Osteoblast (primary cell): ENCODE measurements at regions not wholly inside any gene's neighbourhood (a gene's known extent, or its start where the extent isn't known, plus 50 kb on each side); places are given as distances from the start of the nearest gene placed in this dataset.

Source experiments
- DNase-seq: peaks from one replicate; pipeline ENCODE4 v3.0.0; 2011; ENCODE audit warnings: low spot score, mixed read lengths; ENCODE audit not compliant: insufficient read length; ENCODE audit errors: missing footprints
- H2AFZ ChIP-seq: 2 replicates; pipeline ENCODE4 v1.6.0; 2011; ENCODE audit warnings: mild to moderate bottlenecking, low read length
- H3K27ac ChIP-seq: 2 replicates; pipeline ENCODE4 v1.5.1; 2011; ENCODE audit warnings: mild to moderate bottlenecking, low read depth, low read length, moderate library complexity
- H3K27me3 ChIP-seq: 2 replicates; pipeline ENCODE4 v1.6.0; 2012; ENCODE audit warnings: mild to moderate bottlenecking, control low read depth, inconsistent platforms, low read length, moderate library complexity; ENCODE audit not compliant: insufficient read depth
- H3K36me3 ChIP-seq: 2 replicates; pipeline ENCODE4 v1.5.1; 2011; ENCODE audit warnings: mild to moderate bottlenecking, low read length, control low read depth, moderate library complexity; ENCODE audit not compliant: insufficient read depth
- H3K4me1 ChIP-seq: 2 replicates; pipeline ENCODE4 v1.5.1; 2011; ENCODE audit warnings: mild to moderate bottlenecking, low read length, control low read depth, moderate library complexity; ENCODE audit not compliant: insufficient read depth
- H3K4me2 ChIP-seq: 2 replicates; pipeline ENCODE4 v1.6.0; 2011; ENCODE audit warnings: mild to moderate bottlenecking, low read length; ENCODE audit not compliant: insufficient read depth
- H3K4me3 ChIP-seq: fragments of 200-600 bp; sonication (generic); 3 replicates; pipeline ENCODE4 v1.5.1; 2012; ENCODE audit warnings: mild to moderate bottlenecking, low read length, inconsistent platforms; ENCODE audit not compliant: insufficient read depth
- H3K79me2 ChIP-seq: 2 replicates; pipeline ENCODE4 v1.6.0; 2012; ENCODE audit warnings: mild to moderate bottlenecking, low read length, control low read depth, inconsistent platforms; ENCODE audit not compliant: insufficient read depth
- H3K9me3 ChIP-seq: 2 replicates; pipeline ENCODE4 v1.5.1; 2011; ENCODE audit warnings: low read depth, low read length, control low read depth
- H4K20me1 ChIP-seq: 2 replicates; pipeline ENCODE4 v1.6.0; 2012; ENCODE audit warnings: mild to moderate bottlenecking, low read length, control low read depth; ENCODE audit not compliant: insufficient read depth
- TF ChIP-seq, protein P1 (sequence below): IDR thresholded peaks from 2 replicates; pipeline ENCODE4 v1.5.1; 2011; ENCODE audit warnings: mild to moderate bottlenecking, low read depth, low read length, moderate library complexity; ENCODE audit errors: extremely low read depth

DNA sequence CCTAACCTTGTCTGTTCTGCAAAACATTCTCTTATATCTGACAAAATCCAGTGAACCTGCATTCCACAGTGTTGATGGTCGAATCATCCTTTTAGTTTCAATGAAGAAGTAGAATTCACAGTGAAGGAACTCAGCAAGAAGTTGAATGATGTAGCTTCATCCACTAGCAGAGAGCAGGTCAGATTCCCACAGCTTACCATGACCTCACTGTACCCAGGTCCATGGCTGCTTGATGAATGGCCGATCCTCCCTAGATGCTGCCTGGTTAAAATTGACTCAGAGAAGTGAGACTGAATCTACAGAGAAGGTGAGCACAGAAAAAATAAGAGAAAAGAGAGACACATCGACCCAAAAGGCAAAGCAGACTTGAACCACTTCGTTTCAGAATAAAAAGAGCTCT lies 906.0 kb upstream of the CHAC2 start:
- Histone ChIP-seq H3K36me3 (no peaks in the 10 kb centered on the region), H2AFZ (no peak overlapping the region), H3K4me1 (no peaks in the 10 kb centered on the region), H3K4me3 (no peak overlapping the region), H3K27me3 (no peaks in the 10 kb centered on the region), H3K79me2 (no peaks in the 10 kb centered on the region), H3K4me2 (no peak overlapping the region), H3K9me3 (no peaks in the 10 kb centered on the region), H3K27ac (no peak overlapping the region), H4K20me1 (no peaks in the 10 kb centered on the region)
- TF ChIP-seq, protein P1, sequence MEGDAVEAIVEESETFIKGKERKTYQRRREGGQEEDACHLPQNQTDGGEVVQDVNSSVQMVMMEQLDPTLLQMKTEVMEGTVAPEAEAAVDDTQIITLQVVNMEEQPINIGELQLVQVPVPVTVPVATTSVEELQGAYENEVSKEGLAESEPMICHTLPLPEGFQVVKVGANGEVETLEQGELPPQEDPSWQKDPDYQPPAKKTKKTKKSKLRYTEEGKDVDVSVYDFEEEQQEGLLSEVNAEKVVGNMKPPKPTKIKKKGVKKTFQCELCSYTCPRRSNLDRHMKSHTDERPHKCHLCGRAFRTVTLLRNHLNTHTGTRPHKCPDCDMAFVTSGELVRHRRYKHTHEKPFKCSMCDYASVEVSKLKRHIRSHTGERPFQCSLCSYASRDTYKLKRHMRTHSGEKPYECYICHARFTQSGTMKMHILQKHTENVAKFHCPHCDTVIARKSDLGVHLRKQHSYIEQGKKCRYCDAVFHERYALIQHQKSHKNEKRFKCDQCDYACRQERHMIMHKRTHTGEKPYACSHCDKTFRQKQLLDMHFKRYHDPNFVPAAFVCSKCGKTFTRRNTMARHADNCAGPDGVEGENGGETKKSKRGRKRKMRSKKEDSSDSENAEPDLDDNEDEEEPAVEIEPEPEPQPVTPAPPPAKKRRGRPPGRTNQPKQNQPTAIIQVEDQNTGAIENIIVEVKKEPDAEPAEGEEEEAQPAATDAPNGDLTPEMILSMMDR: no peak
- no peak for DNase-seq

DNA sequence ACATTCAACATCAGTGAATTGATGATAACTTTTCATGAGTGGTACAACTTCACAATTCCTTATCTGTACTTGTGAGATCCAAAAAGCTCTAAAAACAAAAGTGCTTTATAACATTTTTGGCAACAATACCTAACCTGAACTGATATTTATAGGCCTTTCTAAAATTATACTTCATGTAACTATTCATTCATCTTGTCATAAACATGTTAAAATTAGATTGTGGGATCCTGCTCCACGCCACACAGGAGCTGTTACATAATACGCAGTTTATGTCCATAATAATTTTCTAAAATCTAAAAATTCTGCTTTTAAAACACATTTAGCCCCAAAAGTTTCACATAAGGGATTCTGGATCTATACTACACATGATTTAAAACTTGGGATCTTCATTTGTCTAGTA lies 908.5 kb upstream of the CHAC2 start:
- TF ChIP-seq, protein P1: no peak
- Histone ChIP-seq H3K27ac (no peak overlapping the region), H3K79me2 (no peaks in the 10 kb centered on the region), H3K27me3 (no peaks in the 10 kb centered on the region), H3K4me1 (no peaks in the 10 kb centered on the region), H3K4me3 (no peak overlapping the region), H3K9me3 (no peaks in the 10 kb centered on the region), H4K20me1 (no peaks in the 10 kb centered on the region), H3K4me2 (no peak overlapping the region), H2AFZ (no peak overlapping the region), H3K36me3 (no peaks in the 10 kb centered on the region)
- no peak for DNase-seq

DNA sequence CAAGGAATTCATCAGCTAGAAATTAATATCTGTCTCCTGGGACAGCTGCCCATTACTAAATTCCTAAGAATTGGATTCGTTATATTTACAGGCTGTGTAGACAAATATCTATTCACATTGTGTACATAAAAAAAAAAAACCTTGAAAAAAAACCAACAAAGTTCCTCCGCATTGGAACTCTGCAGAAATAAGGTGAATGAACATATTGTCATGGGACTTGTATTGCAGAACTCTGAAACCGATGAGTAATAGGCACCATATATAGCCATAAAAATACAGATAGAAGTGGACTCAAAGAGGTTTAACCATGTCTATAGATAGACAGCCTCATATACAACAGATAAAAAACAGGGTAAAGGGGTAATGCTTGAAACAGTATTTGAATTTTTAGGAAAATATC lies 909.9 kb upstream of the CHAC2 start:
- no peak for DNase-seq
- Histone ChIP-seq H3K4me1 (no peaks in the 10 kb centered on the region), H2AFZ (no peak overlapping the region), H3K79me2 (no peaks in the 10 kb centered on the region), H3K4me3 (no peak overlapping the region), H3K27me3 (no peaks in the 10 kb centered on the region), H3K27ac (no peak overlapping the region), H3K36me3 (no peaks in the 10 kb centered on the region), H3K4me2 (no peak overlapping the region), H3K9me3 (no peaks in the 10 kb centered on the region), H4K20me1 (no peaks in the 10 kb centered on the region)
- TF ChIP-seq, protein P1: no peak

DNA sequence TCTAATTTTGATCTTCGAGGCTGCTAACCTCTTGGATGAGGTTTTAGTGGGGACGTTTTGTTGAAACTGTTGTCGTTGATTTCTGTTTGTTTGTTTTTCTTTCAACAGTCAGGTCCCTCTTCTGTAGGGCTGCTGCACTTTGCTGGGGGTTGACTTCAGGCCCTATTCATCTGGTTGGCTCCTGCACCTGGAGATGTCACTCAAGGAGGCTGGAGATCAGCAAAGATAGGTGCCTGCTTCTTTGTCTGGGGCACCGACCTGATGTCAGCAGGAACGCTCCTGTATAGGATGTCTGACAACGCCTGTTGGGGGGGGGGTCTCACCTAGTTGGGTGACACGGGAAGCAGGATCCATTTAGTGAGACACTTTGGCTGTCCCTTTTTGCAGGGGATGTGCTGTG lies 915.6 kb upstream of the CHAC2 start:
- Histone ChIP-seq H2AFZ (no peak overlapping the region), H3K9me3 (no peaks in the 10 kb centered on the region), H3K36me3 (no peaks in the 10 kb centered on the region), H3K27ac (no peak overlapping the region), H3K79me2 (no peaks in the 10 kb centered on the region), H3K4me1 (no peaks in the 10 kb centered on the region), H3K4me3 (no peak overlapping the region), H3K4me2 (no peak overlapping the region), H3K27me3 (no peaks in the 10 kb centered on the region), H4K20me1 (no peaks in the 10 kb centered on the region)
- TF ChIP-seq, protein P1: no peak
- no peak for DNase-seq
